Endothelial cell of umbilical vein (primary cell): ENCODE measurements at regions not wholly inside any gene's neighbourhood (a gene's known extent, or its start where the extent isn't known, plus 50 kb on each side); places are given as distances from the start of the nearest gene placed in this dataset.

Experiments
- BruUV-seq: library from RNA; stranded (reverse); fragments of 400-500 nt; replicated peaks from 2 replicates; lab custom pipeline; 2021; lab: Mats Ljungman, UMichigan
- CTCF ChIA-PET: fragments of 300-600, 350-600 bp; sonication (Branson Sonifier 250); formaldehyde crosslinking; loops from one replicate; lab custom pipeline; 2021; ENCODE audit warnings: antibody characterized with exemption, inconsistent platforms; lab: Charles Lee
- POLR2A ChIA-PET: fragments of 300-600, 350-600 bp; sonication (Branson Sonifier 250); formaldehyde crosslinking; loops from one replicate; lab custom pipeline; 2021; ENCODE audit warnings: antibody characterized with exemption, inconsistent platforms; lab: Charles Lee
- DNase-seq: peaks from one replicate; pipeline ENCODE4 v3.0.0-alpha.2; 2011; ENCODE audit warnings: low read depth, low spot score
- FAIRE-seq: peaks from 2 replicates; lab custom pipeline; 2011; peaks lifted over from hg19 to GRCh38; lab: Jason Lieb, UNC
- H2AFZ ChIP-seq: 2 replicates; pipeline ENCODE4 v1.6.0; 2012; ENCODE audit warnings: low read depth, low read length, control low read depth, inconsistent platforms
- H3K27ac ChIP-seq: 2 replicates; pipeline ENCODE4 v1.5.1; 2011; ENCODE audit warnings: low read depth, mild to moderate bottlenecking, control low read depth, low read length, moderate library complexity; ENCODE audit not compliant: insufficient read depth
- H3K27me3 ChIP-seq, 2 experiments: 2 replicates each; pipeline versions ENCODE4 v1.6.0 to v1.6.1; 2011; ENCODE audit warnings: low read length in 2 of 2, mixed read lengths in 1 of 2; ENCODE audit not compliant: control insufficient read depth in 2 of 2, insufficient read depth in 2 of 2
- H3K36me3 ChIP-seq, 2 experiments: 2 replicates in 1 of 2; 3 replicates in 1 of 2; pipeline ENCODE4 v1.5.1; 2011; ENCODE audit warnings: low read length in 2 of 2, mild to moderate bottlenecking in 1 of 2, moderate library complexity in 1 of 2; ENCODE audit not compliant: control insufficient read depth in 2 of 2, insufficient read depth in 2 of 2; ENCODE audit errors: extremely low read depth in 1 of 2
- H3K4me1 ChIP-seq: 3 replicates; pipeline ENCODE4 v1.5.1; 2011; ENCODE audit warnings: mild to moderate bottlenecking, low read length; ENCODE audit not compliant: control insufficient read depth, insufficient read depth; ENCODE audit errors: extremely low read depth
- H3K4me2 ChIP-seq: 2 replicates; pipeline ENCODE4 v1.6.1; 2011; ENCODE audit warnings: low read length, control low read depth, mixed read lengths; ENCODE audit not compliant: insufficient read depth
- H3K4me3 ChIP-seq, 3 experiments: fragments of 200-600 bp in 1 of 3; sonication (generic), shearing (Covaris generic) in 1 of 3; replicated peaks in 1 of 3; 2 replicates each; pipeline ENCODE4 v1.5.1; 2011 to 2016; ENCODE audit warnings: control low read depth in 3 of 3, low read length in 3 of 3, mild to moderate bottlenecking in 2 of 3, inconsistent platforms in 1 of 3, low read depth in 1 of 3, moderate library complexity in 1 of 3; ENCODE audit not compliant: insufficient read depth in 1 of 3
- H3K79me2 ChIP-seq: 2 replicates; pipeline ENCODE4 v1.6.0; 2012; ENCODE audit warnings: low read length, inconsistent platforms; ENCODE audit not compliant: control insufficient read depth, insufficient read depth
- H3K9ac ChIP-seq: replicated peaks from 2 replicates; pipeline ENCODE3; 2011; ENCODE audit warnings: low read length, control low read depth; ENCODE audit not compliant: insufficient read depth; ENCODE audit errors: extremely low read depth
- H3K9me1 ChIP-seq: replicated peaks from 3 replicates; pipeline ENCODE4 v1.6.0; 2011; ENCODE audit warnings: mild to moderate bottlenecking, low read length; ENCODE audit not compliant: control insufficient read depth, insufficient read depth; ENCODE audit errors: extremely low read depth
- H3K9me3 ChIP-seq: replicated peaks from 2 replicates; pipeline ENCODE4 v1.5.1; 2012; ENCODE audit warnings: low read length, inconsistent platforms; ENCODE audit not compliant: control insufficient read depth, insufficient read depth
- H4K20me1 ChIP-seq: replicated peaks from 2 replicates; pipeline ENCODE3; 2011; ENCODE audit warnings: mild to moderate bottlenecking, low read length; ENCODE audit not compliant: control insufficient read depth, insufficient read depth; ENCODE audit errors: extremely low read depth
- CTCF ChIP-seq, 2 donors: IDR thresholded peaks; 1 replicate in 1 of 2; 2 replicates in 1 of 2; pipeline ENCODE4 v1.5.1; 2011; ENCODE audit warnings: low read length in 2 of 2, mild to moderate bottlenecking in 2 of 2, moderate library complexity in 2 of 2, control low read depth in 1 of 2, inconsistent platforms in 1 of 2, low read depth in 1 of 2; ENCODE audit not compliant: insufficient read depth in 1 of 2; ENCODE audit errors: extremely low read depth in 1 of 2
- EZH2 ChIP-seq: IDR thresholded peaks from 2 replicates; pipeline ENCODE4 v1.6.1; 2012; ENCODE audit warnings: borderline replicate concordance, low read depth, mild to moderate bottlenecking, moderate library complexity, low read length, inconsistent platforms; ENCODE audit not compliant: severe bottlenecking
- GATA2 ChIP-seq: IDR thresholded peaks from 2 replicates; pipeline ENCODE4 v1.7.0; 2011; ENCODE audit warnings: low read depth, mild to moderate bottlenecking, moderate library complexity, mixed read lengths, low read length; ENCODE audit not compliant: insufficient read length, insufficient read depth
- JUN ChIP-seq: IDR thresholded peaks from 2 replicates; pipeline ENCODE4 v1.6.1; 2011; ENCODE audit warnings: borderline replicate concordance, low read depth; ENCODE audit not compliant: insufficient read length, insufficient read depth
- MAX ChIP-seq: IDR thresholded peaks from 2 replicates; pipeline ENCODE4 v1.6.1; 2011; ENCODE audit not compliant: insufficient read depth, insufficient read length
- POLR2A ChIP-seq: IDR thresholded peaks from 2 replicates; pipeline ENCODE4 v1.6.1; 2012; ENCODE audit warnings: low read depth, mild to moderate bottlenecking, control low read depth, low read length
- dilution Hi-C: fragments of 300-500 bp; cut with MboI; formaldehyde crosslinking; loops from one replicate; pipeline ENCODE4 v1.15.0; 2019; ENCODE audit warnings: low sequenced_read_pairs; ENCODE audit not compliant: extremely low pct_ligation_motif_present
- intact Hi-C: fragments of 100-400 bp; cut with micrococcal nuclease; formaldehyde crosslinking; loops from one replicate; pipeline ENCODE4 v1.10.0; 2022

GRCh38 chr7:153607354-153607753 lies 444.8 kb upstream of the DPP6 start:
- POLR2A ChIA-PET: no interaction called here
- Histone ChIP-seq H3K27ac (no peak overlapping the region), H3K27me3 (no peaks in the 10 kb centered on the region), H3K4me2 (no peak overlapping the region), H2AFZ (no peak overlapping the region), H3K9me3 (peaks cover 3% of the 10 kb centered on the region), H3K4me3 (no peak overlapping the region), H3K79me2 (no peaks in the 10 kb centered on the region), H3K4me1 (no peaks in the 10 kb centered on the region), H3K9me1 (no peaks in the 10 kb centered on the region), H4K20me1 (no peaks in the 10 kb centered on the region), H3K36me3 (no peaks in the 10 kb centered on the region), H3K9ac (no peak overlapping the region)
- FAIRE-seq (no peak), DNase-seq (no peak)
- CTCF ChIA-PET: no interaction called here
- dilution Hi-C loops (no loop called here), intact Hi-C loops (no loop called here)
- no TSS peak for BruUV-seq
- no peak for TF ChIP-seq MAX
- no peak for TF ChIP-seq CTCF (IDR thresholded peaks at IDR 0.05; ENCODE audit: extremely low read depth in 1 of 2, insufficient read depth in 1 of 2, low read depth in 1 of 2, low read length in 2 of 2)
- TF ChIP-seq GATA2: no peak

GRCh38 chr7:153616711-153617325 lies 435.4 kb upstream of the DPP6 start:
- Histone ChIP-seq H3K27ac (no peak overlapping the region), H3K9ac (no peak overlapping the region), H3K4me2 (no peak overlapping the region), H4K20me1 (no peaks in the 10 kb centered on the region), H3K9me3 (no peaks in the 10 kb centered on the region), H3K79me2 (no peaks in the 10 kb centered on the region), H3K36me3 (no peaks in the 10 kb centered on the region), H3K4me3 (no peak overlapping the region), H2AFZ (no peak overlapping the region), H3K4me1 (no peaks in the 10 kb centered on the region), H3K9me1 (no peaks in the 10 kb centered on the region), H3K27me3 (no peaks in the 10 kb centered on the region)
- DNase-seq (no peak), FAIRE-seq (no peak)
- intact Hi-C loops (no loop called here), dilution Hi-C loops (no loop called here)
- CTCF ChIA-PET: no interaction called here
- TF ChIP-seq EZH2 (no peak), POLR2A (no peak), CTCF (IDR thresholded peaks at IDR 0.05; ENCODE audit: extremely low read depth in 1 of 2, insufficient read depth in 1 of 2, low read depth in 1 of 2, low read length in 2 of 2) (no peak), JUN (no peak)
- no TSS peak for BruUV-seq
- POLR2A ChIA-PET: no interaction called here
